KMS-11 (cell line): ENCODE measurements at regions not wholly inside any gene's neighbourhood (a gene's known extent, or its start where the extent isn't known, plus 50 kb on each side); places are given as distances from the start of the nearest gene placed in this dataset.

Experiments
- H2AFZ ChIP-seq: fragments of 200-600 bp; sonication (generic); 2 replicates; pipeline ENCODE4 v1.6.1; 2016; ENCODE audit warnings: antibody characterized with exemption, mixed run types, low read depth
- H3K27ac ChIP-seq: fragments of 200-600 bp; sonication (generic); 2 replicates; pipeline ENCODE4 v1.6.1; 2016; ENCODE audit warnings: mild to moderate bottlenecking, mixed run types
- H3K27me3 ChIP-seq: fragments of 200-600 bp; sonication (generic); 2 replicates; pipeline ENCODE4 v1.6.1; 2017; ENCODE audit warnings: mild to moderate bottlenecking, low read depth, mixed run types, moderate library complexity; ENCODE audit not compliant: insufficient read depth
- H3K36me3 ChIP-seq: fragments of 200-600 bp; sonication (generic); 2 replicates; pipeline ENCODE4 v1.6.1; 2017; ENCODE audit warnings: mild to moderate bottlenecking, mixed run types; ENCODE audit not compliant: insufficient read depth
- H3K4me1 ChIP-seq: fragments of 200-600 bp; sonication (generic); 2 replicates; pipeline ENCODE4 v1.6.1; 2016; ENCODE audit warnings: mild to moderate bottlenecking, low read depth, mixed run types; ENCODE audit not compliant: poor library complexity, severe bottlenecking
- H3K4me2 ChIP-seq: fragments of 200-600 bp; sonication (generic); 2 replicates; pipeline ENCODE4 v1.7.0; 2016; ENCODE audit warnings: mild to moderate bottlenecking, mixed run types
- H3K4me3 ChIP-seq: fragments of 200-600 bp; sonication (generic); IDR thresholded peaks from 2 replicates; pipeline ENCODE4 v1.6.1; 2017; ENCODE audit warnings: low read depth, low read length, mixed read lengths; ENCODE audit not compliant: insufficient read depth
- H3K79me2 ChIP-seq: fragments of 200-600 bp; sonication (generic); 2 replicates; pipeline ENCODE4 v1.6.1; 2016; ENCODE audit warnings: low read depth, mixed run types; ENCODE audit not compliant: insufficient read depth
- H3K9ac ChIP-seq: fragments of 200-600 bp; sonication (generic); 2 replicates; pipeline ENCODE4 v1.6.1; 2016; ENCODE audit warnings: mild to moderate bottlenecking, mixed run types
- H4K20me1 ChIP-seq: fragments of 200-600 bp; sonication (generic); 2 replicates; pipeline ENCODE4 v1.6.1; 2016; ENCODE audit warnings: mild to moderate bottlenecking, mixed run types; ENCODE audit not compliant: insufficient read depth
- TF ChIP-seq, protein P1 (sequence below): fragments of 200-600 bp; sonication (generic); conservative IDR thresholded peaks from 2 replicates; pipeline ENCODE4 v1.6.1; 2017; ENCODE audit warnings: low read depth, mild to moderate bottlenecking, antibody characterized with exemption, low read length, moderate library complexity, mixed read lengths

DNA sequence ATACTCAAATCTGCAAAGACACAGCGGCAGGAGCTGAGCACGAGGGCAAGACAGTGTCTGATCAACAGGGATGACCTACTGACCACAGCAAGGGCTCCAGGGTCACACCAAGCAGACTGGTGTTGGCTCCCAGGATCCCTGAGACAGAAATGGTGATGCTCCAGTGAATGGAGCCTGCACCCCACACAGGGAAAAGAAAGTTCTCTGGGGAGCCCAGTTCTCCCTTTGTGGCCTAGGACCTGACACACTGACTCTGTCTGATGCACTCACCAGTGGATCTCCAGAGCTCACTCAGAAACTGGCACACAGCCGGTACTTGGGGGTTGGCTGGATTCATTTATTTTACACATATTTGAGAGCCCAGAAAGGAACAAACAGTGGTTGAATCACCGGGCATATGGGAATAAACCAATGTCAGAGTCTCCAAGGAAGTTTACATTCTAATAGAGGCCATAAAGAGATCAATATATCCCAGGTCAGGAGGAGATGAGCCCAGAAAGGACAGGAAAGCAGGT lies 215.6 kb upstream of the ARL4C start:
- no peaks in the 10 kb centered on the region for H3K36me3 ChIP-seq
- H3K4me2 ChIP-seq, result no peak overlapping the region
- no peak overlapping the region for H3K9ac ChIP-seq
- H4K20me1 ChIP-seq, result no peaks in the 10 kb centered on the region
- no peaks in the 10 kb centered on the region for H3K27me3 ChIP-seq
- H3K4me3 ChIP-seq, result no peak overlapping the region
- H2AFZ ChIP-seq, result no peak overlapping the region
- H3K27ac ChIP-seq, result no peak overlapping the region
- no peaks in the 10 kb centered on the region for H3K79me2 ChIP-seq
- TF ChIP-seq, protein P1, sequence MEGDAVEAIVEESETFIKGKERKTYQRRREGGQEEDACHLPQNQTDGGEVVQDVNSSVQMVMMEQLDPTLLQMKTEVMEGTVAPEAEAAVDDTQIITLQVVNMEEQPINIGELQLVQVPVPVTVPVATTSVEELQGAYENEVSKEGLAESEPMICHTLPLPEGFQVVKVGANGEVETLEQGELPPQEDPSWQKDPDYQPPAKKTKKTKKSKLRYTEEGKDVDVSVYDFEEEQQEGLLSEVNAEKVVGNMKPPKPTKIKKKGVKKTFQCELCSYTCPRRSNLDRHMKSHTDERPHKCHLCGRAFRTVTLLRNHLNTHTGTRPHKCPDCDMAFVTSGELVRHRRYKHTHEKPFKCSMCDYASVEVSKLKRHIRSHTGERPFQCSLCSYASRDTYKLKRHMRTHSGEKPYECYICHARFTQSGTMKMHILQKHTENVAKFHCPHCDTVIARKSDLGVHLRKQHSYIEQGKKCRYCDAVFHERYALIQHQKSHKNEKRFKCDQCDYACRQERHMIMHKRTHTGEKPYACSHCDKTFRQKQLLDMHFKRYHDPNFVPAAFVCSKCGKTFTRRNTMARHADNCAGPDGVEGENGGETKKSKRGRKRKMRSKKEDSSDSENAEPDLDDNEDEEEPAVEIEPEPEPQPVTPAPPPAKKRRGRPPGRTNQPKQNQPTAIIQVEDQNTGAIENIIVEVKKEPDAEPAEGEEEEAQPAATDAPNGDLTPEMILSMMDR, result no peak
- no peaks in the 10 kb centered on the region for H3K4me1 ChIP-seq

DNA sequence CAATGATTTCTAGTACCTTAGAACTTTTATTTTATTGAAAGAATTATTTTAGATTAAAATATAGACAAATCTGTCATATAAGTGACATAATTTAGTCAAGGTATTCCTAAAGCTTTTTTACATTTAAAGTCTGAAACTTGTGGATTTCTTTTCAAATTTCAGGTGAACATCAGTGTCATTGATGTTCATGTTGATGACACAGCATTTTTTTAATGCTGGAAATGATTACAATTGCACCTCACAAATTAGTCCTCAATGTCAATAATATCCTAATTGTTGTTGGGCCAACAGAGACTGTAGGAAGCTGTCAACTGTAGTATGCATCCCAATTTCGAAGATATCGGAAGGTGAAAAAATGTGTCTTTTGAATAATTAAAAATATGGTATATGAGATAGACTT lies 214.4 kb upstream of the ARL4C start:
- Histone ChIP-seq H4K20me1 (no peaks in the 10 kb centered on the region), H3K4me2 (no peak overlapping the region), H3K9ac (no peak overlapping the region), H3K4me3 (no peak overlapping the region), H3K79me2 (no peaks in the 10 kb centered on the region), H3K4me1 (no peaks in the 10 kb centered on the region), H3K27ac (no peak overlapping the region), H3K36me3 (no peaks in the 10 kb centered on the region), H2AFZ (no peak overlapping the region), H3K27me3 (no peaks in the 10 kb centered on the region)
- TF ChIP-seq, protein P1, result no peak

DNA sequence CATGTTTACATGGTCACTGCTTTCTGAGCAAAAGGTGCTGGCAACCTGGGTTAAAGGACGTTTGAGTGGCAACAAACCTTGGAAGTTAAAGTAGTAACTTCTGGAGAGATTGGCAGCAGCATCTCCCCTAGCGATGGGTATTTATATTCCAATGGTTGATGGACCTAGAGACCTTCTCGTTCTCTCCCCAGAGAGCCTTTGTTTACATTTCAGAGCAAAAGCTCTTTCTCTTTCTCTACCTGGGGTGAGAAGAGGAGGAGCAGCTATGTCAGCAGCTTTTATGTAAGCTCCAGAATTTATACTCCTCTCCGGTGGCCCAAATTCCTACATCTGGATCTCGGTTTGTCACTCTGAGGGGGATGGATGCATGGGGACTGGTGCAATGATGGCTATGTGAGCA lies 213.7 kb upstream of the ARL4C start:
- Histone ChIP-seq H3K27me3 (no peaks in the 10 kb centered on the region), H4K20me1 (no peaks in the 10 kb centered on the region), H2AFZ (no peak overlapping the region), H3K4me3 (no peak overlapping the region), H3K4me1 (no peaks in the 10 kb centered on the region), H3K4me2 (no peak overlapping the region), H3K36me3 (no peaks in the 10 kb centered on the region), H3K27ac (no peak overlapping the region), H3K79me2 (no peaks in the 10 kb centered on the region), H3K9ac (no peak overlapping the region)
- TF ChIP-seq, protein P1, result no peak

DNA sequence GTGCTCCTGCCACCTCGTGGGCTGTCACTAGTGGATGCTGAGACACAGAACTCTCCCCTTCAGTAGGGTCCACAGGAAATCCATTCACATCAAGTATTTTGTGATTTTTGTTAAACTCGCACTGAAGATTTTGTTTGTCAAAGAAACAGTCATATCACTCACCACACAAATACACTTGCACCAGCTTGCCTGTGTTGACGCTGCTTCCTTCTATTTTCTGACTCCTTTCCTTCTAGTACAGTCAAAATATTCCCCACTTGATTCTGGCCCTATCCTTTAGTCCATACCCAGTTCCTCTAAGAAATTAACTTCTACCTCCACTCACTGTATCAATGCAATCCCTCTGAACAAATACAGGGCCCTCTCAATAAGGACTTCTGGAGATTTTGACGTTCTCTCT lies 213.2 kb upstream of the ARL4C start:
- no peak overlapping the region for H3K4me3 ChIP-seq
- no peaks in the 10 kb centered on the region for H3K4me1 ChIP-seq
- H3K4me2 ChIP-seq, result no peak overlapping the region

More for the DNA sequence above, 213.2 kb upstream of the ARL4C start:
- no peak overlapping the region for H3K9ac ChIP-seq
- no peaks in the 10 kb centered on the region for H3K27me3 ChIP-seq
- H3K27ac ChIP-seq, result no peak overlapping the region
- TF ChIP-seq, protein P1, result no peak
- no peaks in the 10 kb centered on the region for H3K79me2 ChIP-seq
- no peaks in the 10 kb centered on the region for H4K20me1 ChIP-seq
- no peaks in the 10 kb centered on the region for H3K36me3 ChIP-seq
- no peak overlapping the region for H2AFZ ChIP-seq
